GM12864 (cell line): ENCODE measurements at regions not wholly inside any gene's neighbourhood (a gene's known extent, or its start where the extent isn't known, plus 50 kb on each side); places are given as distances from the start of the nearest gene placed in this dataset.
"Not testable (repeated sequence)": the region's sequence is repeated elsewhere in the genome, so short reads cannot be mapped to it uniquely, and the experiment has no call there.

Experiments
- DNase-seq: peaks from one replicate; pipeline ENCODE4 v3.0.0-alpha.2; 2011; ENCODE audit warnings: low read depth
- H3K4me3 ChIP-seq: 2 replicates; pipeline ENCODE4 v1.5.1; 2011; ENCODE audit warnings: mild to moderate bottlenecking, low read depth, low read length, control low read depth
- CTCF ChIP-seq: IDR thresholded peaks from 2 replicates; pipeline ENCODE4 v1.5.1; 2011; ENCODE audit warnings: low read depth, mild to moderate bottlenecking, moderate library complexity, low read length, control low read depth, inconsistent platforms; ENCODE audit errors: missing control alignments

- TF ChIP-seq CTCF: no peak
- H3K4me3 ChIP-seq: no peak overlapping the region
- no peak for DNase-seq
These were observed 354.9 kb downstream of the JRKL start for GRCh38 chr11:96744697-96745096.

- no peak overlapping the region for H3K4me3 ChIP-seq
- no peak for DNase-seq
- TF ChIP-seq CTCF: no peak
These were observed 359.0 kb downstream of the JRKL start for GRCh38 chr11:96748639-96749370.

- not testable (repeated sequence) for DNase-seq
These were observed 362.0 kb downstream of the JRKL start for GRCh38 chr11:96751807-96752206.

GRCh38 chr11:96752221-96752620, 362.4 kb downstream of the JRKL start:
- no peak for DNase-seq
- TF ChIP-seq CTCF: no peak
- H3K4me3 ChIP-seq: no peak overlapping the region

More at GRCh38 chr11:96751807-96752206, 362.0 kb downstream of the JRKL start:
- not testable (repeated sequence) for H3K4me3 ChIP-seq

GRCh38 chr11:96753997-96754396, 364.2 kb downstream of the JRKL start:
- DNase-seq: no peak
- TF ChIP-seq CTCF: no peak

GRCh38 chr11:96755209-96755608, 365.4 kb downstream of the JRKL start:
- DNase-seq: no peak
- no peak overlapping the region for H3K4me3 ChIP-seq
- TF ChIP-seq CTCF: no peak

More at GRCh38 chr11:96753997-96754396, 364.2 kb downstream of the JRKL start:
- no peak overlapping the region for H3K4me3 ChIP-seq

- no peak for DNase-seq
- H3K4me3 ChIP-seq: no peak overlapping the region
- TF ChIP-seq CTCF: no peak
These were observed 365.9 kb downstream of the JRKL start for GRCh38 chr11:96755752-96756151.
